A673 (cell line): ENCODE measurements at regions not wholly inside any gene's neighbourhood (a gene's known extent, or its start where the extent isn't known, plus 50 kb on each side); places are given as distances from the start of the nearest gene placed in this dataset.

Experiments
- BruUV-seq: library from RNA; stranded (reverse); fragments of 400-500 nt; replicated peaks from 2 replicates; lab custom pipeline; 2021; lab: Mats Ljungman, UMichigan
- CTCF ChIA-PET: fragments of 300-600 bp; sonication (Branson Sonifier 250); formaldehyde crosslinking; loops from one replicate; lab custom pipeline; 2022; ENCODE audit warnings: antibody characterized with exemption; lab: Charles Lee
- POLR2A ChIA-PET: fragments of 300-600 bp; sonication (Branson Sonifier 250); formaldehyde crosslinking; loops from one replicate; lab custom pipeline; 2022; ENCODE audit warnings: antibody characterized with exemption; ENCODE audit not compliant: low non-redundant PET; lab: Charles Lee
- DNase-seq: peaks from one replicate; pipeline ENCODE4 v3.0.0-alpha.2; 2015; ENCODE audit warnings: low spot score
- H3K27ac ChIP-seq: fragments of 200-600 bp; sonication (generic); 2 replicates; pipeline ENCODE4 v1.5.1; 2016; ENCODE audit warnings: mixed run types, low read depth, mild to moderate bottlenecking, mixed read lengths, antibody characterized with exemption, low read length; ENCODE audit not compliant: poor library complexity, severe bottlenecking
- H3K27me3 ChIP-seq: fragments of 200-600 bp; sonication (generic); replicated peaks from 2 replicates; pipeline ENCODE4 v1.6.1; 2017; ENCODE audit warnings: mixed run types, low read depth, mild to moderate bottlenecking, mixed read lengths, antibody characterized with exemption, low read length; ENCODE audit not compliant: insufficient read depth, poor library complexity
- H3K36me3 ChIP-seq: fragments of 200-600 bp; sonication (generic); 2 replicates; pipeline ENCODE4 v1.6.1; 2016; ENCODE audit warnings: mixed run types, mild to moderate bottlenecking, mixed read lengths, antibody characterized with exemption, low read length; ENCODE audit not compliant: insufficient read depth, poor library complexity, severe bottlenecking
- H3K4me1 ChIP-seq: fragments of 200-600 bp; sonication (generic); 2 replicates; pipeline ENCODE4 v1.6.1; 2017; ENCODE audit warnings: mixed run types, mild to moderate bottlenecking, mixed read lengths, antibody characterized with exemption, low read length; ENCODE audit not compliant: insufficient read depth, poor library complexity, severe bottlenecking
- H3K4me3 ChIP-seq: fragments of 200-600 bp; sonication (generic); 2 replicates; pipeline ENCODE4 v1.5.1; 2016; ENCODE audit warnings: low read depth, mixed run types, mild to moderate bottlenecking, mixed read lengths, low read length; ENCODE audit not compliant: poor library complexity, severe bottlenecking
- H3K9me3 ChIP-seq: fragments of 200-600 bp; sonication (generic); 2 replicates; pipeline ENCODE4 v1.6.1; 2016; ENCODE audit warnings: mixed run types, low read depth, mild to moderate bottlenecking, mixed read lengths, antibody characterized with exemption, low read length; ENCODE audit not compliant: poor library complexity, severe bottlenecking
- EZH2 ChIP-seq: fragments of 200-600 bp; sonication (generic); IDR thresholded peaks from 2 replicates; pipeline ENCODE4 v1.6.1; 2017; ENCODE audit warnings: borderline replicate concordance, low read depth, mild to moderate bottlenecking, mixed read lengths, antibody characterized with exemption, low read length; ENCODE audit not compliant: poor library complexity, severe bottlenecking
- intact Hi-C: fragments of 100-400 bp; cut with micrococcal nuclease; formaldehyde crosslinking; loops from one replicate; pipeline ENCODE4 v1.10.0; 2022; ENCODE audit not compliant: unreplicated experiment
- TF ChIP-seq, protein P1 (sequence below): fragments of 300-800, 200-600 bp; sonication (generic); conservative IDR thresholded peaks from 2 replicates; pipeline ENCODE4 v1.5.1; 2017; ENCODE audit warnings: low read depth, mild to moderate bottlenecking, antibody characterized with exemption, low read length, moderate library complexity, mixed read lengths

DNA sequence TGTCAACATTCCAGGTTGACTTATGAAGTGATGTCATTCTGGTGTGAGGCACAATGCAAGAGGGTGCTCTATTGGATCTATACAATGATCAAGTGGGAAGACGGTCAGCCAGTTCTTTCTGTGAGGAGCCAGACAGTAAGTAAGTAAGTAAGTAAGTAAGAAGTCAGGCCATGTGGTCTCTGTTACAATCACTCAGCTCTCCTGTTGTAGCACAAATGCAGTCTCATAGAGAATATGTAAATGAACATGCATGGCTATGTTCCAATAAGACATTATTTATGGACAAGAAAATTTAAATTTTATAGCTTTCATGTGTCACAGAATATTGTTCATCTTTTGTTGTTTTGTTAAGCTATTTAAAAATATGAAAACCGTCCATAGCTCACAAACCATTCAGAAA is 399.7 kb downstream of the BTBD3 start:
- CTCF ChIA-PET: no interaction called here
- POLR2A ChIA-PET: no interaction called here
- intact Hi-C loops: no loop called here
- Histone ChIP-seq H3K27ac (no peak overlapping the region), H3K9me3 (no peaks in the 10 kb centered on the region), H3K4me1 (no peaks in the 10 kb centered on the region), H3K27me3 (no peaks in the 10 kb centered on the region), H3K36me3 (no peaks in the 10 kb centered on the region), H3K4me3 (no peak overlapping the region)
- TF ChIP-seq, protein P1, sequence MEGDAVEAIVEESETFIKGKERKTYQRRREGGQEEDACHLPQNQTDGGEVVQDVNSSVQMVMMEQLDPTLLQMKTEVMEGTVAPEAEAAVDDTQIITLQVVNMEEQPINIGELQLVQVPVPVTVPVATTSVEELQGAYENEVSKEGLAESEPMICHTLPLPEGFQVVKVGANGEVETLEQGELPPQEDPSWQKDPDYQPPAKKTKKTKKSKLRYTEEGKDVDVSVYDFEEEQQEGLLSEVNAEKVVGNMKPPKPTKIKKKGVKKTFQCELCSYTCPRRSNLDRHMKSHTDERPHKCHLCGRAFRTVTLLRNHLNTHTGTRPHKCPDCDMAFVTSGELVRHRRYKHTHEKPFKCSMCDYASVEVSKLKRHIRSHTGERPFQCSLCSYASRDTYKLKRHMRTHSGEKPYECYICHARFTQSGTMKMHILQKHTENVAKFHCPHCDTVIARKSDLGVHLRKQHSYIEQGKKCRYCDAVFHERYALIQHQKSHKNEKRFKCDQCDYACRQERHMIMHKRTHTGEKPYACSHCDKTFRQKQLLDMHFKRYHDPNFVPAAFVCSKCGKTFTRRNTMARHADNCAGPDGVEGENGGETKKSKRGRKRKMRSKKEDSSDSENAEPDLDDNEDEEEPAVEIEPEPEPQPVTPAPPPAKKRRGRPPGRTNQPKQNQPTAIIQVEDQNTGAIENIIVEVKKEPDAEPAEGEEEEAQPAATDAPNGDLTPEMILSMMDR: no peak
- no peak for TF ChIP-seq EZH2
- no peak for DNase-seq
- BruUV-seq: no TSS peak

GRCh38 chr20:12318043-12318442 is 400.4 kb downstream of the BTBD3 start:
- CTCF ChIA-PET: no interaction called here
- BruUV-seq: no TSS peak
- TF ChIP-seq, protein P1: no peak
- no peak for TF ChIP-seq EZH2
- no peaks in the 10 kb centered on the region for H3K27me3 ChIP-seq
- no peaks in the 10 kb centered on the region for H3K36me3 ChIP-seq
- no peaks in the 10 kb centered on the region for H3K4me1 ChIP-seq
- no peak overlapping the region for H3K27ac ChIP-seq
- no peak for DNase-seq
- H3K9me3 ChIP-seq: no peaks in the 10 kb centered on the region
- POLR2A ChIA-PET: no interaction called here
- intact Hi-C loops: no loop called here
- H3K4me3 ChIP-seq: no peak overlapping the region

GRCh38 chr20:12321736-12322135 is 404.0 kb downstream of the BTBD3 start:
- no TSS peak for BruUV-seq
- ChIA-PET POLR2A (no interaction called here), CTCF (no interaction called here)
- TF ChIP-seq EZH2: no peak
- TF ChIP-seq, protein P1: no peak
- no peak for DNase-seq
- intact Hi-C loops: no loop called here
- H3K27me3 ChIP-seq: no peaks in the 10 kb centered on the region
- H3K36me3 ChIP-seq: no peaks in the 10 kb centered on the region
- H3K4me1 ChIP-seq: no peaks in the 10 kb centered on the region
- H3K9me3 ChIP-seq: no peaks in the 10 kb centered on the region
- H3K4me3 ChIP-seq: no peak overlapping the region
- no peak overlapping the region for H3K27ac ChIP-seq
